GM19351 (cell line): ENCODE measurements at regions not wholly inside any gene's neighbourhood (a gene's known extent, or its start where the extent isn't known, plus 50 kb on each side); places are given as distances from the start of the nearest gene placed in this dataset.
"Not testable (repeated sequence)": the region's sequence is repeated elsewhere in the genome, so short reads cannot be mapped to it uniquely, and the experiment has no call there.

ENCODE experiments used
- ATAC-seq: cut with Tn5 transposase; IDR thresholded peaks from one replicate; pipeline ENCODE4 v1.9.1; 2021; ENCODE audit warnings: mild to moderate bottlenecking, moderate library complexity; ENCODE audit not compliant: unreplicated experiment

DNA sequence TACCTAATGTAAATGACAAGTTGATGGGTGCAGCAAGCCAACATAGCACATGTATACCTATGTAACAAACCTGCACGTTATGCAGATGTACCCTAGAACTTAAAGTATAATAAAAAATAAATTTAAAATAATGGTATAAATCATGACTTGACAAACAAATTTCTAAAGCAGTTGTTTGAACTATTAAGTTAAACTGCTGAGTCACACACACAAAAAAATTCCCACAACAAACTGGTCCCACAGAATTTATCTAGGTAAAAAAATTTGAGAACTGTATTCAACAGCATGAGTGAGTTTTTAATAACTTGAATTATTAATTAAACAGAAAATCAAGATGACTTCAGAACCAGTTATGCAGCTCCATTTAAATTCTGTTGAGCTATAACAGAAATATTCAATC lies 186.0 kb upstream of the SOX6 start:
- no peak for ATAC-seq

DNA sequence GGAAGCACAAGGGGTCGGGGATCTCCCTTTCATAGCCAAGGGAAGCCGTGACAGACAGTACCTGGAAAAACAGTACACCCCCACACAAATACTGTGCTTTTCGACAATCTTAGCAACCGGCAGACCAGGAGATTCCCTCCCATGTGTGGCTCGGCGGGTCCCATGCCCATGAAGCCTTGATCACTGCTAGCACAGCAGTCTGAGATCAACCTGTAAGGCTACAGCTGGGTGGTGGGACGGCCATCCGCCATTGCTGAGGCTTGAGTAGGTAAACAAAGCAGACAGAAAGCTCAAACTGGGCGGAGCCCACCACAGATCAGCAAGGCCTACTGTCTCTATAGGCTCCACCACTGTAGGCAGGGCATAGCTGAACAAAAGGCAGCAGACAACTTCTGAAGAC lies 180.2 kb upstream of the SOX6 start:
- ATAC-seq, result no peak

DNA sequence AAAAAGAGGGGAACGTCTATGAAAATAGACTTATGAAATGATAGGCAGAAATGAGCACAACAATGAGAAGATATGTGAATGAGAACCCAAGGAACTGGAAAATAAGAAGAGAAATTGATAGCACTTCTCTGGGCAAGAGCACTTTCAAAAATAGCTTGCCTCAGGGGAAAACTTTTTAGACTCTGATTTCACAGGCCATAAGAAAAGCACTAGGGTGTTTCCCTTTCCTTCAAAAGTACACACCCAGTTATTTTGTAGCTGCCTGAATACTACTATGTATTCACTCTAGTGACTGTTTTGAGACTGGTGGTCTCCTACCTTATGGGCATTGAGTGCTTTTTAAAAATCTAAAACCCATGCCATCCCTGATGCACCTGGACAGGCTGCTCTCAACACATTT lies 172.3 kb upstream of the SOX6 start:
- ATAC-seq, result no peak

DNA sequence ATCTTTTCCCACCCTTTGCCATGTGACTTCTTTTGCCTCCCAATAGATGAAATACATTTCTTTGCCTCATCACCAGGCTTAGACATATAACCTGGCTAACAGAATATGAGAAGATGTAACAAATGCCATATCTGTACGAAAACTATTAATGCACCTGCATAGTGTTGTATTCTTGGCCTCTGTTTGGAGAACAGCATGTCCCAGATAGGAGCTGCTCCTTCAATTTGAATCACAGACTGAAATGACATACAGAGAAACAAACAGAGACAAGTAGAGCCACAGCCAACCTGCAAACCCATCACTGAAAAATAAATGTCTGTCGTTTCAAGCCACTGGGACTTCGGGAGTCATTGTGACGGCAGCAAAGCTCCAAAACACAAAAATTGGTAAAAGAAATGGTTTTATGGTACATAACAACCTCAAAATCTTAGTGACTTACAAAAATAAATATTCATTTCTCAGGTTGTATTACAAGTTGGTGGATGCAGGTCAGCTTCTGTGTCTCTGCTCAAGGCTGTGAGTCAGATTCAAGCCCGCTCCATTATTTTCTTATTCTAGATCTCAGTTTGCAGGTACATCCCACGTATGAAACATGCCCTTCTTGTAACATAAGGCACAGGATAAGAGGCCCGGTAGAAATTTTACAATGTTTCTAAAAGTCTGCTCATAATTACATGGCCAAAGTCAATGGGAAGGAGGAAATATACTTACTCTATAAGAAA lies 171.3 kb upstream of the SOX6 start:
- ATAC-seq, result no peak

DNA sequence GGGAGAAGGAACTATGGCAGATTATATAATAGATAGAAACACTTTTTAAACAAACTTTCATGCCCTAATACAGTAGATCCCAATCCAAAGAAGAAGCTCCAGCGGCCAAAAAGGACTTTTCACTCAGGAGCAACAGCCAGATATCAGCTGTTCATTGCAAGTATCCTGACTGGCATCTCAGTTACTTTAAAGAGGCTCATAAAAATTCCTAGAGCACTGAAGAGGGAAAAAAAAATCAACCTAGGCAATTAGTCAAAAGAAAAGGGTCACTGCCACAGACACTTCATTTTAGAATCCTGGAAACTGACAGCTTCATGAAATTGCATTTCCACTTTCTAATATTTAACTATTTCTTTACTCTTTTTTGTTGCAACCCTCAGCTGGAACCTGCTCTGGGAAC lies 170.6 kb upstream of the SOX6 start:
- ATAC-seq, result no peak

DNA sequence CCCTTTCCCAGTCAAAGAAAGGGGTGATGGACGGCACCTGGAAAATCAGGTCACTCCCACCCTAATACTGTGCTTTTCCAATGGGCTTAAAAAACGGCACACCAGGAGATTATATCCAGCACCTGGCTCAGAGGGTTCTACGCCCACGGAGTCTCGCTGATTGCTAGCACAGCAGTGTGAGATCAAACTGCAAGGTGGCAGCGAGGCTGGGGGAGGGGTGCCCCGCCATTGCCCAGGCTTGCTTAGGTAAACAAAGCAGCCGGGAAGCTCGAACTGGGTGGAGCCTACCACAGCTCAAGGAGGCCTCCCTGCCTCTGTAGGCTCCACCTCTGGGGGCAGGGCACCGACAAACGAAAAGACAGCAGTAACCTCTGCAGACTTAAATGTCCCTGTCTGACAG lies 164.4 kb upstream of the SOX6 start:
- not testable (repeated sequence) for ATAC-seq

DNA sequence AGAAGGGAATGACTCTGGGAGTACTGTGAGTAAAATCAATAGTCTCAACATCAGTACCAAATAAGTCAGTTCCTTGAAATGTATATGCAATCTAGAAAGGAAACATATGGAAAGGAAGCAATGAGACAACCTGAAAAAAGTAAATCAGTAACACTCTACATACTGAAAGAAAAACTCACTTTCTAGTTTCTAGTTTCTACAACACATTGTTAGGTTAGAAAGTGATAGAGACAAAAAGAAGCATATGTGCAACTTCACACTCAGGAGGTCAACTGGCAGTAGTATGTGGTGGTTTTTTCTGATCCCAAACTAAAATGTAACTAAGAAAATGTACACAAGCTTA lies 156.5 kb upstream of the SOX6 start:
- peak; percentile 86 for ATAC-seq

DNA sequence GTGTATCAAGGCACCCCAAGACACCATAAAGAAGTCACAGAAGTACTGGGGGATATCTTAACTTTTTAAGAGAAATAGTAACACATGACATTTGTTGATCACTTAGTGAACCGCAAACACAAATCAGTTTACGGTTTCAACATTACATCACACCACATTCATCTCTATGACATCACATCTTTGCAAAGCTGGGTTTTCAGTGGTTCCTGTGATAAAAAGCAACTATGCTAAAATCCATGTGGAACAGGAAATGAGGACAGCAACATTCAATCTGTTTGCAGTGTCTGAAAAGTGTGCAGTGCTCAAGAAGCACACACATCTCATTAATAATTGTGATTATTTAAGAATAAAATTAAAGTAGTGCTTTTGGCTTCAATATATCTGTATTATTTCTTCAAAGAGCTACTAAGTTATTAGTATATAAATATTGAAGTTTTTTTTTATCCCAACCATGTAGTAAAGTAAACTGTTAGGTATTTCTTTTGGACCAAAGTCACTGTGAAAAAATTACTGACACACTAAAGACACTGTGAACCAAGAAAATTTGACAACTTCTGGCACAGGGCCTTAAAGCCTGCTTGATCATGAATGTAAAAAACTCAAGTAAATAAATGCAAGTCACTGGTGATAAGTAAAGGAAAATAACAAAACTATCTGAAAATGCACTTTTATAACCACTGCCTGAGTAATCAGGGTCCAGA lies 156.0 kb upstream of the SOX6 start:
- ATAC-seq, result no peak

DNA sequence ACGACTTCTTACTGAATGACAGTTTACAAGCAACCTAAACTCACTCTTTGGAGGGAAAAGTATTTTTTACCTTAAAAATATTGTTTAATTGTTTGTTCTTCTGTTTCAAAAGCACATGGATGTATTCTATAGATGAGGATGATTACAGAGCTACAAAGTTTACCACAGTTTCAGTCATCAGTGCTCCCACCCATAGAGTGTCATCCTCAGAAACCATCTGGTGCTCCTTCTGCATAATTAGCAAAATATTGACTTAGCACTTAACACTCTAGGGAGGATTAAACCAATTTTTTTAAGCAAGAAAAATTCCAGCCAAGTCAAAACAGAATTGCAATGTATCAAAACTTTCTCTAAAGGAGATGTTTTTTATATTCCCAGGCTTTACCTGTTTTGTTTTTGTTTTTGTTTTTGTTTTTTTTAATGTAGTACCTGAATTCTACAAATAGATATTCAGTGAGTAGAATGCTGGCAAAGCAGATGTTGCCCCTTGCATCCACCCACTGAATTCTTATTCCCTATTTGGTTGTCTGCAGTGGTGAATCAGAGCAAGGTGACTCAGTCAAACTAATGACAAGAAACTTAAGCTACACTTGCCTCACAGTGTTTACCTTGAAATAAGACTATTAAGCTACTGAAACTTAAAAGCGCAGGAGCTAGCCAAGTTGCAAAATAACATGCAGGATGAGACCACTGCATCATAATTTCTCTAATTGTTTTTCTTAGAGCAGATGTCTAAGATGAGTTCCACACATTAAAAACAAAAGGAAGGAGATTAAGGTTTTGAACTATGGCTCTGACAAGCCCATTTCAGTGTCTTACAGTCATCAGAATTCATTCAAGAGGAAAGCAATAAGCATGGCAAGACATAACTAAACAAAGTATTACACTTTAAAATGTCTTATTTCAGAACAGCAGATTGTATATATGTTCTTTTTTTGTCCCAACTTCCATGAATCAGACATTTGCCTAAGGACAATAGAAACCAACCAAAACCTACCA lies 155.1 kb upstream of the SOX6 start:
- ATAC-seq, result no peak

DNA sequence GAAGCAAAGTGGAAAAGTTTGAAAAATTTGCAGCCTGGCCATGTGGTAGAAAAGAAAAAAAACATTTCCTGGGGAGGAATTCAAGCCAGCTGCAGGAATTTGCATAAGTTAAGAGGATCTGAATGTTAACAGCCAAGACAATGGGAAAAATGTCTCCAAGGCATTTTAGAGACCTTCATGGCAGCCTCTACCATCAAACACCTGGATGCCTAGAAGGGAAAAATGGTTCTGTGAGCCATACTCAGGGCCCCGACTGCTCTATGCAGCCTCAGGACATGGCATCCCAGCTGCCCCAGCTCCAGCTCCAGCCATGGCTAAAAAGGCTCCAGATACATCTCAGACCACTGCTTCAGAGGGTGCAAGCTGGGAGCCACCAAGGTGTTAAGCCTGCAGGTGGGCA lies 149.1 kb upstream of the SOX6 start:
- no peak for ATAC-seq

DNA sequence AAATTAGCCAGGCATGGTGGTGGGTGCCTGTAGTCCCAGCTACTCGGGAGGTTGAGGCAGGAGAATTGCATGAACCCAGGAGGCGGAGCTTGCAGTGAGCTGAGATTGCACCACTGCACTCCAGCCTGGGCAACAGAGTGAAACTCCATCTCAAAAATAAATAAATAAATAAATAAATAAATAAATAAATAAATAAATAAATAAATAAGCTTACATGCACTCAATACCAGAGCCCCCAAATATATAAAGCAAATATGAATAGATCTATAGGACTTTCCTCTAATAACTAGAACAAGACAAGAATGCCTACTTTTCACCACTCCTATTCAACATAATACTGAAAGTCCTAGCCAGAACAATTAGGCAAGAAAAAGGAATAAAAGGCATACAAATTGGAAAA lies 147.5 kb upstream of the SOX6 start:
- ATAC-seq, result not testable (repeated sequence)

DNA sequence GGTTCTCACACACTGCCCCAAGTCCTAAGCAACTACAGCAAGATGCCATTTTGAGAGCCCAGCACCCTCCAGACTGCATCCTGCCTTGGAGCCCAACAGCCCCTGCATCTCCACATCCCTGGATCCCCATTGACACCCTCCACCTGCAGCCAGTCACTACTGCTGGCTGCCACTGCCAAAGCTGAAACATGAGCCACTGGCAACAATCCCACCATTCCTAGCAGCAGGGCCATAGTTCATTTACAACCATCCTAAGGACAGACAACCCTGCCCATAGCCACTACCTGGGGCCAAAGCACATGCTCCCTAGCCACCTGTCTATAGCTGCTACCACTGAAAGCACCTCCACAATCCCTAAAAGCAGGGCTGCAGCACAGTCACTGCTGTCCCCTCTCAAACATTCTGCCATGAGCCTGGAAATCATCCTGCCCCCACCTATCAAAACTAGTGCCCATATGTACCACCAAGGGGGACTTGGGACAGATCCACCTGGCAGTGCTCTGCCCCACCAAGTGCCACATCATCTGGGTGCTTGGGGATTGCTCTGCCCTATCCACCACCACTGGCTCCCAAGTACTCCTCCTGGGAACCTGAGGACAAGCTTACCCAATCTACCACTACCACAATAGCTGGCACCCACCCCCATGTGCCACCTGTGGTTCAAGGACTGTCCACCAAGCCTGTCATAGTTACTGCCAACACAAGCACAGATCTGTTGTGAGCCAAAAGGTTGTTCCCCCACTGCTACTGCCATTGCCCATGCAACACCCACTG lies 138.8 kb upstream of the SOX6 start:
- no peak for ATAC-seq

DNA sequence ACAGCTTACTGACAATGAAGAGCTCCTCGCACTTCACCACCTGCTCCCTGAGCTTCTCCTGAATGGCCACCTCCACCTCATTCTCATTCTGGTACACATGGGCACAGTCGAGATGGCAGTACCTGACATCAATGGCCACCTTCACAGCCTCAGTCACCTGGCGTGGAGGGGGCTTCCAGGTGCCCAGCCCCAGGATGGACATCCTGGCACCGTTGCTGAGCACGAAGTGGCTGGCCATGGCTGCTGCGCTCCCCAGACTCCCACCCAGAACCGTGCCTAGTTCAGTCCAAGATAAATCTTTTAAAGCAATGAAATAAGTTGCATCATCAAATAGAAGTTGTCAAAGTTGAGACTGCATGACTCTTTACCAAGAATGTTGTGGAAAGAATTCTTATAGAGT lies 128.1 kb upstream of the SOX6 start:
- no peak for ATAC-seq

DNA sequence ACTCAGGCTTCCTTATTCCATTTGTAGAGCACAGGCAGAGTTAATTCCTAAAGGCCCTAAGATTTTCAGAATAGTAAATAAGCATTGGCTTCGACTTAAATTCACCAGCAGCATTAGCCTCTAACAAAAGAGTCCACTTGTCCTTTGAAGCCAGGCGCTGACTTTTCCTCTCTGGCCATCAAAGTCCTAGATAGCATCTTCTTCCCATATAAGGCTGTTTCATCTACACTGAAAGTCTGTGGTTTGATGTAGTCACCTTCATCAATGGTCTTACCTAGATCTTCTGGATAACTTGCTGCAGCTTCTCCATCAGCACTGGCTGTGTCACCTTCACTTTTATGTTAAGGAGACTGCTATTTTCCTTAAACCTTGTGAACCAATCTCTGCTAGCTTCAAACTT lies 118.3 kb upstream of the SOX6 start:
- no peak for ATAC-seq

DNA sequence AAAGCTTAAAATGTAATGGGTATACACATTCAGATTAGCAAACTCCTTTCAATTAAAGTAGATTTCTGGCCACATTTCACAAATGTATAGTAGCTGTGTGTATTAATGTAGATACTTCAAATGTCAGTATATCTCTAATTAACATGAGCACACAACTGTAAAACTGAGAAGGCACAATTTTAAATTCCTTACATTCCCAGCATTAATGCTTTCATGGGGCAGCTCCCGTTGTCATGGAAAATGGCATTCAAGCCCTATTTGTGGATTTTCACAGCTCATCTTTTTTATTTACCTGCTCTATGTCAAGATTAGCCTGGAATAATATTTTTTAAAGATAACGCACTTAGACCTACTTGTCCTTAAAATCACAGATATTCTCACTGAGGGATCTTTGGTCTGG lies 113.6 kb upstream of the SOX6 start:
- ATAC-seq, result no peak

DNA sequence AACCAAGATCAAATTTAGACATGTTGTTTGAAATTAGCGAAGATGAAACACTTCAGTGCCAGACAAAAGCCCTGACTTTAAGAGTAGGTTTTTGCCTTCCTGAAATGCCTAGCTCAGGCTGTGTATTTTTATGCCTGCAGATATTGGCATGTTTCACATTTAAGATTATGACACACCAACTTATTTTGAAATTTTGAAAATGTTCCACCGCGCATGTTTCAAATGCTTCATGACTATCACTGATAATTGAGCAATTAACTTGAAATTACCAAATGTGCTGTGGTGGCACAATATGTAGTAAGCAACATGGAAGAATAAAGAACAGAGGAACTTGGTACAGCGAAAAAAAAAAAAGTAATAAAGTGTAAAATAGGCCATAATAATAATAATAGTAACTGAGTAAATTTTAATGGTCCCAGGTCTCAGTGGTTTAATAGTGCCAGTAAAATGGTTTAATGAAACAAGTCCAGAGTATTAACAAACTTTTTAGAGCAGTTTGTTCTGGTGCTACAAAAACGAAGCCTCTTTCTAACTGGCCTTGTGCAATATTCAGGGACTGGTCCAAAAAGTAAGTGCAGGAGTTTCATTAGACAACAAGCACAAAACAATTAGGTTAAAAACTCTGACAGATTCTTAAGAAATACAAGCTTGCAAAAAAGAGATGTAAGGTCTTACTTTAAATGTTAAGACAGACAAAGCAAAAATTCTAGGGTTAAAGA lies 112.5 kb upstream of the SOX6 start:
- ATAC-seq, result no peak

DNA sequence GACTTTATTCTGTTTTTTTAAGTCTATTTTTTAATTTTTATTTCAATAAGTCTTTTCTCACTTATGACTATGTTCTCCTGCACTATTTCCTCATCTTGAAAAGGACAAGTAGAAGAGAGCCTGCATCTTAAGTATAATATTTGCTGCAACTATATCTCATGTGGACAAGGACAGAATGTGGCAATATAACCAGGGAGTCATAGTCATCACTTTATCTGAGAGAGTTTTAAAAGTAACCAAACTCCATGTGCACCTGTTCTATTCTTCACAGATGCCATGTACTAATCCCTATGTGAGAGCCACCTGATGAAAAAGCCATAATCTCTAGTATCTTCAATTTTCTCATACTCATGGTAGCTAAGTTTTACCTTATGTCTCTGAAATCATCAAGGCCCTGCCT lies 104.2 kb upstream of the SOX6 start:
- ATAC-seq, result no peak

DNA sequence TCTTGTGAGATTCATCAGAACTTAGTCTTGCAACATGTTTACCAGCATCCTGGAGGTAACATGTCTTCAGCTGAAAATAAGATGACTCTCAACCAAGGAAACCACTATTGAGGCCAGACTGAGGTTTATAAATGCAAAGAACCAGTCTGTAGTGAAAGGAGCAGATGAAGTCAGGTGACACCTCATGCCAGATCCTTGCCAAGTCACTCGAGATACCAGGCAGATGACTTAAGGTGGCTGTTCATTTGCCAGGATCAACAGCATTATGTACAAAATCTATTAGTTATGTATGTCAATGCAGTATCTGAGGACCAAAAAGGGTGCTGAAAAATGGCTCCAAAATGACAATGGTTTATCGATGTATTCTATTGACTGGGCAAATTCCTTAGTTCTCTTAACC lies 100.0 kb upstream of the SOX6 start:
- ATAC-seq, result no peak

DNA sequence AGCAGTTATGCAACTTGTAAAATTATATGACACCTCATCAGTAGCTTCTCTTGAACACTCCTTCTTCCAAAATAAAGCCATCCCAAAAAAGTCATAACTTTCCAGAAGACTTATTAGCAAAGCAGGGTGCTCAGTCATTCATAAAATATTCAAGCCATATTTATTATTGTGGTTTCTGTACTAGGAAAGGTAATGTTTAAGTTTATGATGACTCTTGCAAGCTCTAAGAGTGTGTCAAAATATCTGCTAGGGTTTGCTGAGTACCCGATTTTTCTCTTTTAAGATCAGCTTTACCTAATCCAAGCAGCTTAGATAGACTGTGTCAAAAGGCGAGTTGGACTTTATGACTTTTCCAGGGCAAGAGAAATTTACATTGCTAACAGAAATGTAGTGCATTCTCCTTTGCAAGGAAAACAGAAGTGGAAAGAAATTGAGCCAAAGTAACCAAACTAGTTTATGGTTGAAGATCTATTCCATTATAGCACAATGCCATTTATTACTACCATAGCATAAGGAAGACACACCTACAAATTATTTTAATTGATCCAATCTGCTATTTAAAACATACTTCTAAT lies 98.0 kb upstream of the SOX6 start:
- ATAC-seq, result no peak

DNA sequence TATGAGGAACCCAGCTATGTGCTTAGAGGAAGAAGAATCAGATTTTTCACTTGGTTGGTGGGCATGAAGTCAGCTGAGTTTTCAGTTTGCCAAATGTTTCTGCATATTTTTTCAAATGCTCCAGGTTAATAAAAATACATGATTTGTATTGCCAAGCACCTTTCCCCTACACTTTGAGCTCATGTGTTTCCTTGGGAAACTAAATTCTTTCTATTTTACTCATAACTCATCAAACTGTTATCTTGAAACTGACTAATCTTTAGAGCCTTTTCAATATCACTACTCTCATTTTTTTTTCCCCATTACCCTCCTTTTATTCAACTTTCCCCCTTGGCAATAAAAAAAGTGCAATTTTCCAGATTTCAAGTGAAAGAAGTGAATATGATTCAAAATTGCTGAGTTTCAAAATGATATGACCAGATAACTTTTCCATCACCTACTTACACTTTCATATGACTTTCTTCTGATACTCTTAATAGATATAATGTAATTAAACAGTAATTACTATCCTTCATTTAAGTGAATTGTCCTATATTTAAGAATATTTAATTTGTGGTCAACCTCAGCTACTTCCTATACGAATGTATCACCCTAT lies 91.9 kb upstream of the SOX6 start:
- no peak for ATAC-seq
